HEK293T (cell line): ENCODE measurements at regions not wholly inside any gene's neighbourhood (a gene's known extent, or its start where the extent isn't known, plus 50 kb on each side); places are given as distances from the start of the nearest gene placed in this dataset.

Source experiments
- CTCF ChIA-PET: fragments of 350-600 bp; formaldehyde crosslinking; extraction: SDS; loops from one replicate; lab custom pipeline; 2021; ENCODE audit warnings: antibody characterized with exemption, inconsistent platforms; lab: Yijun Ruan, JAX
- POLR2A ChIA-PET: fragments of 350-600 bp; formaldehyde crosslinking; extraction: SDS; loops from one replicate; lab custom pipeline; 2020; ENCODE audit warnings: antibody characterized with exemption, inconsistent platforms; lab: Yijun Ruan, JAX
- DNase-seq: peaks from one replicate; pipeline ENCODE4 v3.0.0; 2012; ENCODE audit warnings: mixed read lengths; ENCODE audit errors: extremely low spot score
- ARNT ChIP-seq: fragments of 450-650 bp; IDR thresholded peaks from 2 replicates; pipeline ENCODE4 v1.6.1; 2017; ENCODE audit warnings: mild to moderate bottlenecking
- BHLHE40 ChIP-seq: fragments of 450-650 bp; IDR thresholded peaks from 2 replicates; pipeline ENCODE4 v1.6.1; 2016; ENCODE audit warnings: mild to moderate bottlenecking, moderate library complexity, borderline replicate concordance
- CTBP1 ChIP-seq: fragments of 450-650 bp; IDR thresholded peaks from 2 replicates; pipeline ENCODE4 v1.6.1; 2016; ENCODE audit warnings: borderline replicate concordance
- ELF4 ChIP-seq: fragments of 450-650 bp; IDR thresholded peaks from 2 replicates; pipeline ENCODE4 v1.6.1; 2017; ENCODE audit warnings: antibody characterized with exemption
- FOXA1 ChIP-seq: fragments of 450-650 bp; IDR thresholded peaks from 2 replicates; pipeline ENCODE4 v1.6.1; 2016; ENCODE audit warnings: mild to moderate bottlenecking
- FOXK2 ChIP-seq: fragments of 450-650 bp; IDR thresholded peaks from 2 replicates; pipeline ENCODE4 v1.6.1; 2016; ENCODE audit warnings: mild to moderate bottlenecking
- FOXM1 ChIP-seq: fragments of 450-650 bp; IDR thresholded peaks from 2 replicates; pipeline ENCODE4 v1.6.1; 2017; ENCODE audit warnings: mild to moderate bottlenecking, borderline replicate concordance
- HDGF ChIP-seq: fragments of 450-650 bp; IDR thresholded peaks from 2 replicates; pipeline ENCODE4 v1.6.1; 2017; ENCODE audit warnings: antibody characterized with exemption, borderline replicate concordance
- L3MBTL2 ChIP-seq: fragments of 450-650 bp; conservative IDR thresholded peaks from 2 replicates; pipeline ENCODE4 v1.6.1; 2016; ENCODE audit warnings: mild to moderate bottlenecking
- LEF1 ChIP-seq: fragments of 450-650 bp; IDR thresholded peaks from 2 replicates; pipeline ENCODE4 v1.6.1; 2017; ENCODE audit warnings: mild to moderate bottlenecking, borderline replicate concordance
- NFRKB ChIP-seq: fragments of 450-650 bp; IDR thresholded peaks from 2 replicates; pipeline ENCODE4 v1.6.1; 2016; ENCODE audit warnings: mild to moderate bottlenecking, moderate library complexity
- PKNOX1 ChIP-seq: fragments of 450-650 bp; IDR thresholded peaks from 2 replicates; pipeline ENCODE4 v1.6.1; 2016
- SP1 ChIP-seq: fragments of 450-650 bp; IDR thresholded peaks from 2 replicates; pipeline ENCODE4 v1.6.1; 2017
- SUZ12 ChIP-seq: fragments of 450-650 bp; IDR thresholded peaks from 2 replicates; pipeline ENCODE4 v1.6.1; 2016; ENCODE audit warnings: mild to moderate bottlenecking
- TARDBP ChIP-seq: fragments of 450-650 bp; IDR thresholded peaks from 2 replicates; pipeline ENCODE4 v1.6.1; 2016
- ZNF384 ChIP-seq: fragments of 450-650 bp; IDR thresholded peaks from 2 replicates; pipeline ENCODE4 v1.6.1; 2016

DNA sequence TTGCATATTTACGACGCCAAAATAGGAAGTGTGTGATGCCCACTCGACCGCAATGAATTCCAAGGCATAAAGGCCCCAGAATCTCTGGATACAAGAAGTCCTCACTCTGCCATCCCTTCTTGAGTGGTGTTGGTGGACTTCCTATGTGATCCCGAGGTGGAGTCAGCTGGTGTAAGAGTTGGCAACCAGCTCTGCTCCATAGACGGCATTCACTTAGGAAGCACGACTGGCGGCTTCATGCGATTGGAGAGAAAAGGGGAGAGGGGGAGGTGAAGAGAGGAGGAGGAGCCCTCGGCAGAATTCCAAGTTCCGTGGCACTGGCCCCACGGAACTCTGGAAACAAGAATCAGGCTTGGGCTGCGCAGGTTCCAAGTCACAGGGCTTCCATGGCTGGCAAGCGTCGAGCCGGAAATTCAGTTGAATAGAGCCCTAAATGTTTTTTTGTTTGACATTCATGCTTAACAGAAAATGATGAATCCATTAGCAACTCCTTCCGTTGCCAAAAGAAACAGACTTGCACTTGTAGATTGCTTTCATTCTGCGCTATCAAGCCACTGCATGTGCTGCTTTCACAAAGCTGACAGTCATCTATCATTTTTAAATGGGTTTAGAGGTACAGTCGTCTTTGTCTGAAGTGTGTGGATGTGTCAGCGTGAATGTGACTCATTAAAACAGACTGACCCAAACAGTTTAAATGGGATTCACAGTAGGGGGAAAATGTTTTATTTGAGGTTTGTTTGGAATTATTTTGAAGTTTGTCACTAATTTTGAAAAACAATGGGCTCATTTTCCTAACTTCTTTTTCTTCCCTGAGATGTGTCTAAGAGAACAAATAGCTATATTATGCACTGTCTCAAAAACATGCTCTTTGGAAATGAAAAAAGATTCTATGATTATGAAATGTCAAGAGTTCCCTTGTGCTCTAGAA, 428.3 kb upstream of the ATP11B start:
- ChIA-PET POLR2A (no interaction called here), CTCF (interaction anchor here (0.7 kb wide), 1 partner anchor 13 kb away, joined by 3 read pairs; no protein-coding TSS in a partner anchor)
- TF ChIP-seq TARDBP (no peak), PKNOX1 (peak; percentile 89)
- DNase-seq, result peak; percentile 18

DNA sequence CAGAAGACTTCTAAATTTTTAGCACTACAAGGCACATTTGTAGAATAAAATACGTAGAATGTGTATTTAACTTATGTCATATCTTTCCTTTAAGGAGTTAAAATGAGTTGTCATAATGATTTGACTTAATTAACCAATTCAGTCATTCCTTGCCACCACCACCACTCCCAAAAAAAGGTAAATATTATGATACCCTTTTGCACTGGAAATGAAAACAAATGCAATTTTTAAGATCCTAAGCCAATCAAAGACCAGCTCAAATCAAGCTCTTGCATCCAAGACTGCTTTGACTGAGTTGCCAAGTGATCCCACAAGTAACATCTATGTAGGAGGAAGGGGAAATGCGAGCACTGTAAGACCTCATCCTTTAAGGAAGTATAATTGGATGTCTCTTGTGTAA, 426.6 kb upstream of the ATP11B start:
- TF ChIP-seq HDGF (no peak), TARDBP (no peak), FOXK2 (no peak), L3MBTL2 (no peak), ELF4 (no peak), PKNOX1 (no peak)
- POLR2A ChIA-PET, result no interaction called here

GRCh38 chr3:182369861-182370260, 423.4 kb upstream of the ATP11B start:
- ChIA-PET POLR2A (no interaction called here), CTCF (no interaction called here)
- DNase-seq, result no peak
- TF ChIP-seq TARDBP (no peak), LEF1 (no peak), FOXK2 (no peak), FOXM1 (no peak), ARNT (no peak)

More for the DNA sequence above, 426.6 kb upstream of the ATP11B start:
- no peak for DNase-seq
- CTCF ChIA-PET, result no interaction called here

- ChIA-PET POLR2A (no interaction called here), CTCF (no interaction called here)
- TF ChIP-seq ZNF384, result no peak
- no peak for TF ChIP-seq L3MBTL2
- TF ChIP-seq FOXA1, result no peak
- TF ChIP-seq BHLHE40, result no peak
- no peak for TF ChIP-seq FOXK2
- no peak for TF ChIP-seq ARNT
- TF ChIP-seq ELF4, result no peak
- no peak for TF ChIP-seq HDGF
- no peak for TF ChIP-seq SP1
- no peak for DNase-seq
Measured at GRCh38 chr3:182370949-182371348, 422.4 kb upstream of the ATP11B start.

- TF ChIP-seq LEF1 (no peak), PKNOX1 (no peak), FOXA1 (no peak), CTBP1 (no peak), TARDBP (no peak), SUZ12 (no peak), ARNT (no peak), BHLHE40 (no peak)
- no peak for DNase-seq
- POLR2A ChIA-PET, result no interaction called here
- CTCF ChIA-PET, result no interaction called here
Measured at GRCh38 chr3:182375916-182376315, 417.4 kb upstream of the ATP11B start.

- ChIA-PET POLR2A (no interaction called here), CTCF (no interaction called here)
- TF ChIP-seq CTBP1, result no peak
- TF ChIP-seq FOXA1, result no peak
- TF ChIP-seq SUZ12, result no peak
- no peak for TF ChIP-seq FOXM1
- TF ChIP-seq NFRKB, result no peak
- TF ChIP-seq ARNT, result no peak
- no peak for TF ChIP-seq HDGF
- TF ChIP-seq LEF1, result no peak
- TF ChIP-seq ELF4, result no peak
- no peak for TF ChIP-seq SP1
- no peak for TF ChIP-seq FOXK2
- no peak for TF ChIP-seq PKNOX1
- no peak for DNase-seq
Measured at GRCh38 chr3:182382112-182382857, 411.0 kb upstream of the ATP11B start.
